Endothelial cell of umbilical vein (primary cell): ENCODE measurements at regions not wholly inside any gene's neighbourhood (a gene's known extent, or its start where the extent isn't known, plus 50 kb on each side); places are given as distances from the start of the nearest gene placed in this dataset.

Experiments
- BruUV-seq: library from RNA; stranded (reverse); fragments of 400-500 nt; replicated peaks from 2 replicates; lab custom pipeline; 2021; lab: Mats Ljungman, UMichigan
- CTCF ChIA-PET: fragments of 300-600, 350-600 bp; sonication (Branson Sonifier 250); formaldehyde crosslinking; loops from one replicate; lab custom pipeline; 2021; ENCODE audit warnings: antibody characterized with exemption, inconsistent platforms; lab: Charles Lee
- POLR2A ChIA-PET: fragments of 300-600, 350-600 bp; sonication (Branson Sonifier 250); formaldehyde crosslinking; loops from one replicate; lab custom pipeline; 2021; ENCODE audit warnings: antibody characterized with exemption, inconsistent platforms; lab: Charles Lee
- DNase-seq: peaks from one replicate; pipeline ENCODE4 v3.0.0-alpha.2; 2011; ENCODE audit warnings: low read depth, low spot score
- FAIRE-seq: peaks from 2 replicates; lab custom pipeline; 2011; peaks lifted over from hg19 to GRCh38; lab: Jason Lieb, UNC
- H2AFZ ChIP-seq: 2 replicates; pipeline ENCODE4 v1.6.0; 2012; ENCODE audit warnings: low read depth, low read length, control low read depth, inconsistent platforms
- H3K27ac ChIP-seq: 2 replicates; pipeline ENCODE4 v1.5.1; 2011; ENCODE audit warnings: low read depth, mild to moderate bottlenecking, control low read depth, low read length, moderate library complexity; ENCODE audit not compliant: insufficient read depth
- H3K27me3 ChIP-seq, 2 experiments: 2 replicates each; pipeline versions ENCODE4 v1.6.0 to v1.6.1; 2011; ENCODE audit warnings: low read length in 2 of 2, mixed read lengths in 1 of 2; ENCODE audit not compliant: control insufficient read depth in 2 of 2, insufficient read depth in 2 of 2
- H3K36me3 ChIP-seq, 2 experiments: 2 replicates in 1 of 2; 3 replicates in 1 of 2; pipeline ENCODE4 v1.5.1; 2011; ENCODE audit warnings: low read length in 2 of 2, mild to moderate bottlenecking in 1 of 2, moderate library complexity in 1 of 2; ENCODE audit not compliant: control insufficient read depth in 2 of 2, insufficient read depth in 2 of 2; ENCODE audit errors: extremely low read depth in 1 of 2
- H3K4me1 ChIP-seq: 3 replicates; pipeline ENCODE4 v1.5.1; 2011; ENCODE audit warnings: mild to moderate bottlenecking, low read length; ENCODE audit not compliant: control insufficient read depth, insufficient read depth; ENCODE audit errors: extremely low read depth
- H3K4me2 ChIP-seq: 2 replicates; pipeline ENCODE4 v1.6.1; 2011; ENCODE audit warnings: low read length, control low read depth, mixed read lengths; ENCODE audit not compliant: insufficient read depth
- H3K4me3 ChIP-seq, 3 experiments: fragments of 200-600 bp in 1 of 3; sonication (generic), shearing (Covaris generic) in 1 of 3; replicated peaks in 1 of 3; 2 replicates each; pipeline ENCODE4 v1.5.1; 2011 to 2016; ENCODE audit warnings: control low read depth in 3 of 3, low read length in 3 of 3, mild to moderate bottlenecking in 2 of 3, inconsistent platforms in 1 of 3, low read depth in 1 of 3, moderate library complexity in 1 of 3; ENCODE audit not compliant: insufficient read depth in 1 of 3
- H3K79me2 ChIP-seq: 2 replicates; pipeline ENCODE4 v1.6.0; 2012; ENCODE audit warnings: low read length, inconsistent platforms; ENCODE audit not compliant: control insufficient read depth, insufficient read depth
- H3K9ac ChIP-seq: replicated peaks from 2 replicates; pipeline ENCODE3; 2011; ENCODE audit warnings: low read length, control low read depth; ENCODE audit not compliant: insufficient read depth; ENCODE audit errors: extremely low read depth
- H3K9me1 ChIP-seq: replicated peaks from 3 replicates; pipeline ENCODE4 v1.6.0; 2011; ENCODE audit warnings: mild to moderate bottlenecking, low read length; ENCODE audit not compliant: control insufficient read depth, insufficient read depth; ENCODE audit errors: extremely low read depth
- H3K9me3 ChIP-seq: replicated peaks from 2 replicates; pipeline ENCODE4 v1.5.1; 2012; ENCODE audit warnings: low read length, inconsistent platforms; ENCODE audit not compliant: control insufficient read depth, insufficient read depth
- H4K20me1 ChIP-seq: replicated peaks from 2 replicates; pipeline ENCODE3; 2011; ENCODE audit warnings: mild to moderate bottlenecking, low read length; ENCODE audit not compliant: control insufficient read depth, insufficient read depth; ENCODE audit errors: extremely low read depth
- EZH2 ChIP-seq: IDR thresholded peaks from 2 replicates; pipeline ENCODE4 v1.6.1; 2012; ENCODE audit warnings: borderline replicate concordance, low read depth, mild to moderate bottlenecking, moderate library complexity, low read length, inconsistent platforms; ENCODE audit not compliant: severe bottlenecking
- FOS ChIP-seq: IDR thresholded peaks from 2 replicates; pipeline ENCODE4 v1.6.1; 2011; ENCODE audit warnings: mild to moderate bottlenecking, low read length, moderate library complexity, borderline replicate concordance; ENCODE audit not compliant: insufficient read depth
- GATA2 ChIP-seq: IDR thresholded peaks from 2 replicates; pipeline ENCODE4 v1.7.0; 2011; ENCODE audit warnings: low read depth, mild to moderate bottlenecking, moderate library complexity, mixed read lengths, low read length; ENCODE audit not compliant: insufficient read length, insufficient read depth
- JUN ChIP-seq: IDR thresholded peaks from 2 replicates; pipeline ENCODE4 v1.6.1; 2011; ENCODE audit warnings: borderline replicate concordance, low read depth; ENCODE audit not compliant: insufficient read length, insufficient read depth
- MYC ChIP-seq: IDR thresholded peaks from one replicate; pipeline ENCODE4 v1.6.1; 2011; ENCODE audit warnings: mild to moderate bottlenecking, low read depth, low read length
- POLR2A ChIP-seq: IDR thresholded peaks from 2 replicates; pipeline ENCODE4 v1.6.1; 2012; ENCODE audit warnings: low read depth, mild to moderate bottlenecking, control low read depth, low read length
- POLR2AphosphoS5 ChIP-seq: IDR thresholded peaks from 2 replicates; pipeline ENCODE4 v1.6.1; 2012; ENCODE audit warnings: low read depth, mild to moderate bottlenecking, control low read depth, low read length, moderate library complexity; ENCODE audit not compliant: insufficient read depth
- dilution Hi-C: fragments of 300-500 bp; cut with MboI; formaldehyde crosslinking; loops from one replicate; pipeline ENCODE4 v1.15.0; 2019; ENCODE audit warnings: low sequenced_read_pairs; ENCODE audit not compliant: extremely low pct_ligation_motif_present
- intact Hi-C: fragments of 100-400 bp; cut with micrococcal nuclease; formaldehyde crosslinking; loops from one replicate; pipeline ENCODE4 v1.10.0; 2022
- TF ChIP-seq, protein P1 (sequence below): IDR thresholded peaks from 2 replicates; pipeline ENCODE4 v1.6.1; 2011; ENCODE audit not compliant: insufficient read depth, insufficient read length
- TF ChIP-seq, protein P2 (sequence below), 2 donors: IDR thresholded peaks; 1 replicate in 1 of 2; 2 replicates in 1 of 2; pipeline ENCODE4 v1.5.1; 2011; ENCODE audit warnings: low read length in 2 of 2, mild to moderate bottlenecking in 2 of 2, moderate library complexity in 2 of 2, control low read depth in 1 of 2, inconsistent platforms in 1 of 2, low read depth in 1 of 2; ENCODE audit not compliant: insufficient read depth in 1 of 2; ENCODE audit errors: extremely low read depth in 1 of 2

DNA sequence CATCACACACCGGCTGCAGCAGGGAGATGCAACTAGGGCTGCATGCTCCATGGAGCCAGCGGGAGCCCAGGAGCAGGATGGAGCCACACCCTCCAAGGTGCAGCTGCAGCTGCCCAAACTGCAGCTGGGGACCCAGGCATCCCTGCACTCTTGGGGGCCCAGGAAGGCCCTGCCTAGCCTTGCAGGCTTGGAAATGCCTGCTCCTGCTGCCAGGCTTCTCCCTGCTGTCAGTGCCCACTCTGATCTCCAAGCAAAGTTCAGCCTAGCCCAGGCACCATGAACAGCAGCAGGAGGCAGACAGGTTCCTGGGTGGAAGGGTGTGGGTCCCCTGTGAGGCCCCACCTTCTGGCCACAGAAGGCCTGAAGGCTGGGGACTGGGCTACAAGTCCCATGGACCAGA, 1057.1 kb downstream of the CDH8 start:
- H3K79me2 ChIP-seq = no peaks in the 10 kb centered on the region
- no peak overlapping the region for H3K9ac ChIP-seq
- DNase-seq (no peak), FAIRE-seq (no peak)
- H3K4me1 ChIP-seq = no peaks in the 10 kb centered on the region
- H3K36me3 ChIP-seq = no peaks in the 10 kb centered on the region
- no peak overlapping the region for H3K27ac ChIP-seq
- no peaks in the 10 kb centered on the region for H3K27me3 ChIP-seq
- no peak overlapping the region for H2AFZ ChIP-seq
- no TSS peak for BruUV-seq
- no peak for TF ChIP-seq MYC
- TF ChIP-seq JUN = no peak
- no peak for TF ChIP-seq POLR2AphosphoS5
- no peak for TF ChIP-seq GATA2
- TF ChIP-seq, protein P1, sequence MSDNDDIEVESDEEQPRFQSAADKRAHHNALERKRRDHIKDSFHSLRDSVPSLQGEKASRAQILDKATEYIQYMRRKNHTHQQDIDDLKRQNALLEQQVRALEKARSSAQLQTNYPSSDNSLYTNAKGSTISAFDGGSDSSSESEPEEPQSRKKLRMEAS = no peak
- TF ChIP-seq POLR2A = no peak
- no peak for TF ChIP-seq FOS
- TF ChIP-seq EZH2 = no peak
- TF ChIP-seq, protein P2, sequence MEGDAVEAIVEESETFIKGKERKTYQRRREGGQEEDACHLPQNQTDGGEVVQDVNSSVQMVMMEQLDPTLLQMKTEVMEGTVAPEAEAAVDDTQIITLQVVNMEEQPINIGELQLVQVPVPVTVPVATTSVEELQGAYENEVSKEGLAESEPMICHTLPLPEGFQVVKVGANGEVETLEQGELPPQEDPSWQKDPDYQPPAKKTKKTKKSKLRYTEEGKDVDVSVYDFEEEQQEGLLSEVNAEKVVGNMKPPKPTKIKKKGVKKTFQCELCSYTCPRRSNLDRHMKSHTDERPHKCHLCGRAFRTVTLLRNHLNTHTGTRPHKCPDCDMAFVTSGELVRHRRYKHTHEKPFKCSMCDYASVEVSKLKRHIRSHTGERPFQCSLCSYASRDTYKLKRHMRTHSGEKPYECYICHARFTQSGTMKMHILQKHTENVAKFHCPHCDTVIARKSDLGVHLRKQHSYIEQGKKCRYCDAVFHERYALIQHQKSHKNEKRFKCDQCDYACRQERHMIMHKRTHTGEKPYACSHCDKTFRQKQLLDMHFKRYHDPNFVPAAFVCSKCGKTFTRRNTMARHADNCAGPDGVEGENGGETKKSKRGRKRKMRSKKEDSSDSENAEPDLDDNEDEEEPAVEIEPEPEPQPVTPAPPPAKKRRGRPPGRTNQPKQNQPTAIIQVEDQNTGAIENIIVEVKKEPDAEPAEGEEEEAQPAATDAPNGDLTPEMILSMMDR (IDR thresholded peaks at IDR 0.05; ENCODE audit: extremely low read depth in 1 of 2, insufficient read depth in 1 of 2, low read depth in 1 of 2, low read length in 2 of 2) = no peak
- peaks cover 4% of the 10 kb centered on the region for H3K9me3 ChIP-seq
- ChIA-PET POLR2A (no interaction called here), CTCF (interaction anchor here (1.0 kb wide), 1 partner anchor 11 kb away, joined by 3 read pairs; no protein-coding TSS in a partner anchor)
- H3K4me3 ChIP-seq = no peak overlapping the region
- H3K9me1 ChIP-seq = no peaks in the 10 kb centered on the region
- H4K20me1 ChIP-seq = no peaks in the 10 kb centered on the region
- dilution Hi-C loops (no loop called here), intact Hi-C loops (no loop called here)
- H3K4me2 ChIP-seq = no peak overlapping the region
